WTC11 (cell line): ENCODE measurements at regions not wholly inside any gene's neighbourhood (a gene's known extent, or its start where the extent isn't known, plus 50 kb on each side); places are given as distances from the start of the nearest gene placed in this dataset.

ENCODE experiments used
- ATAC-seq: fragments of 200-7000 bp; cut with Tn5 transposase; 2 replicates; pipeline ENCODE4 v1.10.0; 2021; ENCODE audit warnings: mild to moderate bottlenecking, moderate library complexity
- CTCF ChIA-PET: fragments of 300-600 bp; sonication (Branson Sonifier 250); formaldehyde crosslinking; loops from one replicate; lab custom pipeline; 2021; ENCODE audit warnings: antibody characterized with exemption; lab: Charles Lee
- POLR2A ChIA-PET: fragments of 350-600 bp; sonication (Branson Sonifier 250); formaldehyde crosslinking; loops from one replicate; lab custom pipeline; 2021; ENCODE audit warnings: antibody characterized with exemption; lab: Charles Lee
- DNase-seq: peaks from one replicate; pipeline ENCODE4 v3.0.0; 2021; ENCODE audit warnings: low spot score
- H3K27ac Mint-ChIP-seq: 2 replicates; pipeline ENCODE4 v1.8.0; 2021; ENCODE audit warnings: mixed read lengths
- H3K27me3 Mint-ChIP-seq: 2 replicates; pipeline ENCODE4 v1.8.0; 2021; ENCODE audit warnings: low read depth, mild to moderate bottlenecking, moderate library complexity, mixed read lengths
- H3K36me3 Mint-ChIP-seq: 2 replicates; pipeline ENCODE4 v1.8.0; 2021; ENCODE audit warnings: mixed read lengths
- H3K4me1 Mint-ChIP-seq: 2 replicates; pipeline ENCODE4 v1.8.0; 2022; ENCODE audit warnings: mixed read lengths
- H3K4me3 Mint-ChIP-seq: 2 replicates; pipeline ENCODE4 v1.8.0; 2021; ENCODE audit warnings: mild to moderate bottlenecking, moderate library complexity, mixed read lengths
- H3K9me3 Mint-ChIP-seq: 2 replicates; pipeline ENCODE4 v1.8.0; 2021; ENCODE audit warnings: mixed read lengths
- AFF4 ChIP-seq: sonication (generic); formaldehyde crosslinking; IDR thresholded peaks from 2 replicates; pipeline ENCODE4 v1.8.1; 2023; ENCODE audit warnings: mild to moderate bottlenecking, missing genetic modification reagents, borderline replicate concordance
- ATF3 ChIP-seq: sonication (generic); formaldehyde crosslinking; conservative IDR thresholded peaks from 2 replicates; pipeline ENCODE4 v1.8.1; 2022; ENCODE audit warnings: mild to moderate bottlenecking, missing genetic modification reagents
- CBFB ChIP-seq: sonication (generic); formaldehyde crosslinking; IDR thresholded peaks from 2 replicates; pipeline ENCODE4 v1.8.1; 2022; ENCODE audit warnings: mild to moderate bottlenecking, low read depth, missing genetic modification reagents
- ESRRA ChIP-seq: sonication (generic); formaldehyde crosslinking; IDR thresholded peaks from 2 replicates; pipeline ENCODE4 v1.8.1; 2022; ENCODE audit warnings: mild to moderate bottlenecking, missing genetic modification reagents, borderline replicate concordance
- ETV6 ChIP-seq: sonication (generic); formaldehyde crosslinking; IDR thresholded peaks from 2 replicates; pipeline ENCODE4 v1.8.1; 2022; ENCODE audit warnings: mild to moderate bottlenecking, missing genetic modification reagents
- FOXK1 ChIP-seq: sonication (generic); formaldehyde crosslinking; IDR thresholded peaks from 2 replicates; pipeline ENCODE4 v1.8.0; 2022; ENCODE audit warnings: mild to moderate bottlenecking, moderate library complexity, missing genetic modification reagents
- GABPB1 ChIP-seq: sonication (generic); formaldehyde crosslinking; IDR thresholded peaks from 2 replicates; pipeline ENCODE4 v1.8.1; 2023; ENCODE audit warnings: mild to moderate bottlenecking, missing genetic modification reagents
- IRF1 ChIP-seq: sonication (generic); formaldehyde crosslinking; IDR thresholded peaks from 2 replicates; pipeline ENCODE4 v1.8.0; 2023; ENCODE audit warnings: missing genetic modification reagents
- MXD4 ChIP-seq: fragments of 250-450 bp; sonication (Bioruptor Pico); IDR thresholded peaks from 2 replicates; pipeline ENCODE4 v1.8.0; 2021; ENCODE audit warnings: mild to moderate bottlenecking, moderate library complexity, borderline replicate concordance
- NFE2L1 ChIP-seq: sonication (generic); formaldehyde crosslinking; IDR thresholded peaks from 2 replicates; pipeline ENCODE4 v1.8.1; 2023; ENCODE audit warnings: missing genetic modification reagents
- SOX15 ChIP-seq: fragments of 250-450 bp; sonication (Bioruptor Pico); IDR thresholded peaks from 2 replicates; pipeline ENCODE4 v1.9.0; 2021; ENCODE audit warnings: mild to moderate bottlenecking
- SP1 ChIP-seq: sonication (generic); formaldehyde crosslinking; conservative IDR thresholded peaks from 2 replicates; pipeline ENCODE4 v1.8.1; 2022; ENCODE audit warnings: missing genetic modification reagents
- TP53 ChIP-seq: sonication (generic); formaldehyde crosslinking; IDR thresholded peaks from 2 replicates; pipeline ENCODE4 v1.8.1; 2023; ENCODE audit warnings: mild to moderate bottlenecking, missing genetic modification reagents
- ZBTB21 ChIP-seq: sonication (generic); formaldehyde crosslinking; IDR thresholded peaks from 2 replicates; pipeline ENCODE4 v1.8.1; 2023; ENCODE audit warnings: mild to moderate bottlenecking, missing genetic modification reagents, borderline replicate concordance
- ZNF138 ChIP-seq: sonication (generic); formaldehyde crosslinking; conservative IDR thresholded peaks from 2 replicates; pipeline ENCODE4 v1.8.1; 2022; ENCODE audit warnings: mild to moderate bottlenecking, moderate library complexity, missing genetic modification reagents
- ZNF416 ChIP-seq: fragments of 250-450 bp; sonication (Bioruptor Pico); IDR thresholded peaks from 2 replicates; pipeline ENCODE4 v1.9.0; 2021; ENCODE audit warnings: mild to moderate bottlenecking, inconsistent platforms
- TF ChIP-seq, protein P1 (sequence below): sonication (generic); formaldehyde crosslinking; IDR thresholded peaks from 2 replicates; pipeline ENCODE4 v1.8.1; 2022; ENCODE audit warnings: missing genetic modification reagents, borderline replicate concordance
- TF ChIP-seq, protein P2 (sequence below): fragments of 250-450 bp; sonication (Bioruptor Pico); IDR thresholded peaks from 2 replicates; pipeline ENCODE4 v1.9.0; 2021; ENCODE audit warnings: mild to moderate bottlenecking

DNA sequence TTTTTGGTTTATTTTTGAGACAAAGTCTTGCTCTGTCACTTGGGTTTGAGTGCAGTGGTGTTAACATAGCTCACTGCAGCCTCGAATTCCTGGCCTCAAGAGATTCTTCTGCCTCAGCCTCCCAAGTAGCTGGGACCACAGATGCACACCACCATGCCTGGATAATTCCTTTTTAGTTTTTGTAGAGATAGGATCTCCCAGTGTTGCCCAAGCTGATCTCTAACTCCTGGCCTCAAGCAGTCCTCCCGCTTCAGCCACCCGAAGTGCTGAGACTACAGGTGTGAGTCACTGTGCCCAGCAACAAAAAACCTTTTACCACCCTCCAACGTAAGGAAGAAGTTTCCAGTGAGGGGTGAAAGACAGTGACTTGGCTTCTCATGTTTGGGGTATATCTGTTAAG lies 81.1 kb upstream of the TSHZ3 start:
- Mint-ChIP-seq H3K27me3 (peaks cover 10% of the 10 kb centered on the region), H3K9me3 (peaks cover 40% of the 10 kb centered on the region), H3K36me3 (peaks cover 21% of the 10 kb centered on the region), H3K4me3 (no peak overlapping the region), H3K4me1 (peaks cover 3% of the 10 kb centered on the region), H3K27ac (no peak overlapping the region)
- no peak for TF ChIP-seq SP1 (CRISPR knock-in tag)
- TF ChIP-seq FOXK1 (CRISPR knock-in tag) = no peak
- no peak for TF ChIP-seq CBFB (CRISPR knock-in tag)
- no peak for TF ChIP-seq ATF3 (CRISPR knock-in tag)
- TF ChIP-seq ZNF416 (CRISPR knock-in tag) = no peak
- TF ChIP-seq ESRRA (CRISPR knock-in tag) = no peak
- TF ChIP-seq ETV6 (CRISPR knock-in tag) = no peak
- TF ChIP-seq AFF4 (CRISPR knock-in tag) = no peak
- TF ChIP-seq IRF1 (CRISPR knock-in tag) = no peak
- no peak for TF ChIP-seq ZNF138
- no peak for TF ChIP-seq TP53 (CRISPR knock-in tag)
- TF ChIP-seq, protein P1, sequence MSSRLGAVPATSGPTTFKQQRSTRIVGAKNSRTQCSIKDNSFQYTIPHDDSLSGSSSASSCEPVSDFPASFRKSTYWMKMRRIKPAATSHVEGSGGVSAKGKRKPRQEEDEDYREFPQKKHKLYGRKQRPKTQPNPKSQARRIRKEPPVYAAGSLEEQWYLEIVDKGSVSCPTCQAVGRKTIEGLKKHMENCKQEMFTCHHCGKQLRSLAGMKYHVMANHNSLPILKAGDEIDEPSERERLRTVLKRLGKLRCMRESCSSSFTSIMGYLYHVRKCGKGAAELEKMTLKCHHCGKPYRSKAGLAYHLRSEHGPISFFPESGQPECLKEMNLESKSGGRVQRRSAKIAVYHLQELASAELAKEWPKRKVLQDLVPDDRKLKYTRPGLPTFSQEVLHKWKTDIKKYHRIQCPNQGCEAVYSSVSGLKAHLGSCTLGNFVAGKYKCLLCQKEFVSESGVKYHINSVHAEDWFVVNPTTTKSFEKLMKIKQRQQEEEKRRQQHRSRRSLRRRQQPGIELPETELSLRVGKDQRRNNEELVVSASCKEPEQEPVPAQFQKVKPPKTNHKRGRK (CRISPR knock-in tag) = no peak
- no peak for TF ChIP-seq NFE2L1
- no peak for TF ChIP-seq MXD4 (CRISPR knock-in tag)
- TF ChIP-seq, protein P2, sequence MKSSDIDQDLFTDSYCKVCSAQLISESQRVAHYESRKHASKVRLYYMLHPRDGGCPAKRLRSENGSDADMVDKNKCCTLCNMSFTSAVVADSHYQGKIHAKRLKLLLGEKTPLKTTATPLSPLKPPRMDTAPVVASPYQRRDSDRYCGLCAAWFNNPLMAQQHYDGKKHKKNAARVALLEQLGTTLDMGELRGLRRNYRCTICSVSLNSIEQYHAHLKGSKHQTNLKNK (CRISPR knock-in tag) = no peak
- no peak for TF ChIP-seq SOX15 (CRISPR knock-in tag)
- ChIA-PET POLR2A (no interaction called here), CTCF (interaction anchor here (0.8 kb wide), 1 partner anchor 12 kb away, joined by 4 read pairs; no protein-coding TSS in a partner anchor)
- no peak for DNase-seq
- ATAC-seq = no peak

DNA sequence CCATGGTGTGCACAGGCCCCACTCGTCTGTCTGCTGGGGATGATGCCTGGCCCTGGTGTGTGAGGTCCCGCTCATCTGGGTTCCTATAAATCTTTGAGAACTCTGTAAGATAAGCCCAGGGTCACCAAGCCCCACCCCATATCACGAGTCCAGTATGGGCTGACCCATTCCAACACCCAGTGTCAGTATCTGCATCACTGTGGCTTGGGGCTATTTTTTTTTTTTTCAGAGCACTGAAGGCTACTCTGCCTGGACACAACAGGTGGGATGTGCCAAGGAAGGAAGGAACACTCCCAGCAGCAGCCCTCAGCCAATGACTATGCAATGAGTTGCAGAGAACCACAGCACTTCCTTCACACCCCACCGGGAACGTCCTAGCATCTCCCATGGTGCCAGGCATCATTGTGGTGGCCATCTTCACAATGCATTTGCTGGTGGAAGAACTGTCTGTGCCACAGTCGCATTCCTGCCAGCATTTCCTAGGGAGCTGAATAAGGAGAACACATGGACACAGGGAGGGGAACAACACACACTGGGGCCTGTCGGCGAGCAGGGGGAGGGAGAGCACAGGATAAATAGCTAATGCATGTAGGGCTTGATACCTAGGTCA lies 83.1 kb upstream of the TSHZ3 start:
- Mint-ChIP-seq H3K4me3 (no peak overlapping the region), H3K4me1 (no peaks in the 10 kb centered on the region; the same call in 1 of the 2 replicates), H3K27ac (no peak overlapping the region), H3K27me3 (peaks cover 10% of the 10 kb centered on the region), H3K36me3 (peaks cover 32% of the 10 kb centered on the region), H3K9me3 (peaks cover 59% of the 10 kb centered on the region)
- POLR2A ChIA-PET = no interaction called here
- ATAC-seq (no peak), DNase-seq (no peak)
- CTCF ChIA-PET = no interaction called here
- no peak for TF ChIP-seq AFF4 (CRISPR knock-in tag)
- no peak for TF ChIP-seq GABPB1
- TF ChIP-seq ZBTB21 (CRISPR knock-in tag) = no peak
- TF ChIP-seq MXD4 (CRISPR knock-in tag) = no peak
